Natural killer cell treated with Interleukin-12 subunit alpha and Interleukin-12 subunit beta and Interleukin-15 and Interleukin-18, amount 100 ng/mL, for 72 hours (primary cell): ENCODE measurements at regions not wholly inside any gene's neighbourhood (a gene's known extent, or its start where the extent isn't known, plus 50 kb on each side); places are given as distances from the start of the nearest gene placed in this dataset.

Experiments
- ATAC-seq, 2 donors: fragments of 150-1000 bp; cut with Tn5 transposase in 1 of 2; sonication (Bioruptor Pico), chemical (Tn5 transposase) in 1 of 2; 2 replicates each; pipeline ENCODE4 v1.10.0; 2021
- DNase-seq: peaks from one replicate; pipeline ENCODE4 v3.0.0; 2022; ENCODE audit warnings: low spot score
- H3K27ac Mint-ChIP-seq, 2 donors: 1 replicate in 1 of 2; 2 replicates in 1 of 2; pipeline ENCODE4 v1.8.0; 2022; ENCODE audit warnings: mixed read lengths in 2 of 2, mild to moderate bottlenecking in 1 of 2, moderate library complexity in 1 of 2
- H3K27me3 Mint-ChIP-seq, 2 donors: 1 replicate in 1 of 2; 2 replicates in 1 of 2; pipeline ENCODE4 v1.8.0; 2022; ENCODE audit warnings: mixed read lengths in 2 of 2
- H3K36me3 Mint-ChIP-seq: one replicate; pipeline ENCODE4 v1.8.0; 2022; ENCODE audit warnings: mixed read lengths
- H3K4me1 Mint-ChIP-seq, 2 donors: 1 replicate in 1 of 2; 2 replicates in 1 of 2; pipeline ENCODE4 v1.8.0; 2022; ENCODE audit warnings: low read depth in 2 of 2, mixed read lengths in 2 of 2, mild to moderate bottlenecking in 1 of 2
- H3K4me3 Mint-ChIP-seq: one replicate; pipeline ENCODE4 v1.8.0; 2022; ENCODE audit warnings: mixed read lengths
- H3K9me3 Mint-ChIP-seq: 2 replicates; pipeline ENCODE4 v1.8.0; 2022; ENCODE audit warnings: mixed read lengths

DNA sequence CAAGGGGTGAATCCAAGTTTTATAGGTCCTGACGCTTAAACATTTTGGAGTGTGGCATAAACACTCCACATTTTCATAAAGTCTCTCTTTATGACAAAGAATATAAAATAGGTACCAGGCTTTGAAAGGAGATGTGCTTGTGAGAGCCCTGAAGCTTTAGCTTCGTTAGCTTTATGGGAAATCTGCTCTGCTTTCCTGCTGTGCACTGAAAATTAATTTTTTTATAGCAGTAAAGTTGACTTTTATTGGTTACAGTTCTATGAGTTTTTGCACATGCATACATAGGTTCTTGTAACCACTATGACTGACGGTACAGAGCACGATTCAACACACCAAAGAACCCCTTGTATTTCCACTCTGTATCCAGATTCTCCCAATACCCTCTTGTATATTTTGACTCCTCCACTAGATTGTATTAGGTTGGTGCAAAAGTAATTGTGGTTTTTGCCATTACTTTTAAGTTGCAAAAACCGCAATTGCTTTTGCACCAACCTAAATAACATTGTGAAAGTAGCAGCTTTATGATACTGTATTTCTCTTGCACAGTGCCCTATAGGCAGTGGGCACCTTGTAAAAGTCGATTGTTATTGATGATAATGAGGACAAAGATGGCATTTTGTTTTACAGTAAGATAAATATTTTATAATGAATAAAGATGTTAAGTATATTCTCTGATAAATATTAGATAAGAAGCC is 145.2 kb upstream of the AKIRIN2 start:
- H3K4me1 Mint-ChIP-seq: no peaks in the 10 kb centered on the region
- DNase-seq (no peak), ATAC-seq (no peak)
- no peak overlapping the region for H3K4me3 Mint-ChIP-seq
- H3K27me3 Mint-ChIP-seq: peaks cover 15 to 18% of the 10 kb centered on the region in 2 donors
- H3K27ac Mint-ChIP-seq: no peak overlapping the region
- H3K36me3 Mint-ChIP-seq: no peaks in the 10 kb centered on the region
- H3K9me3 Mint-ChIP-seq: no peaks in the 10 kb centered on the region

- Mint-ChIP-seq H3K36me3 (no peaks in the 10 kb centered on the region), H3K9me3 (no peaks in the 10 kb centered on the region), H3K4me3 (no peak overlapping the region), H3K27me3 (peaks cover 17 to 18% of the 10 kb centered on the region in 2 donors), H3K27ac (no peak overlapping the region), H3K4me1 (no peaks in the 10 kb centered on the region)
- DNase-seq (no peak), ATAC-seq (no peak)
Observed at GRCh38 chr6:87846434-87846833, 144.4 kb upstream of the AKIRIN2 start.

DNA sequence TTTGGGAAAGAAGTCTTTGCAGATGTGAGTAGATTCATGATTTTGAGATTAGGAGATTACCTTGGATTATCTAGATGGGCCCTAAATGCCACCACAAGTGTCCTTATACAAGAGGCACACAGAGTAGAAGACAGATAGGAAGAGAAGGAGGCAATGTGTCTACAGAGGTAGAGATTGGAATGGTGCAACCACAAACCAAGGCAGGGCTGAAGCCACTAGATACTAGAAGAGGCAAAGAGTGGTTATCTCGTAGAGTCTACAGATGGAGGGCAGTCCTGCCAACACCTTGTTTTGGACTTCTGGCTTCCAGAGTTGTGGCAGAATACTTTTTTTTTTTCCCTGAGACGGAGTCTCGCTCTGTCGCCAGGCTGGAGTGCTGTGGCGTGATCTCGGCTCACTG is 138.3 kb upstream of the AKIRIN2 start:
- H3K27me3 Mint-ChIP-seq: peaks cover 15 to 19% of the 10 kb centered on the region in 2 donors
- no peaks in the 10 kb centered on the region for H3K9me3 Mint-ChIP-seq
- ATAC-seq (no peak), DNase-seq (no peak)
- no peaks in the 10 kb centered on the region for H3K4me1 Mint-ChIP-seq
- H3K27ac Mint-ChIP-seq: no peak overlapping the region
- no peak overlapping the region for H3K4me3 Mint-ChIP-seq
- no peaks in the 10 kb centered on the region for H3K36me3 Mint-ChIP-seq

GRCh38 chr6:87837876-87838275 is 135.8 kb upstream of the AKIRIN2 start:
- Mint-ChIP-seq H3K4me1 (no peaks in the 10 kb centered on the region), H3K4me3 (no peak overlapping the region), H3K27ac (no peak overlapping the region), H3K27me3 (peaks cover 15% of the 10 kb centered on the region in 2 donors), H3K9me3 (no peaks in the 10 kb centered on the region), H3K36me3 (no peaks in the 10 kb centered on the region)
- ATAC-seq: no peak
- no peak for DNase-seq

GRCh38 chr6:87837444-87837843 is 135.4 kb upstream of the AKIRIN2 start:
- Mint-ChIP-seq H3K27me3 (peaks cover 15% of the 10 kb centered on the region in 2 donors), H3K27ac (no peak overlapping the region), H3K4me3 (no peak overlapping the region), H3K4me1 (peaks cover 0 to 2% of the 10 kb centered on the region in 2 donors), H3K9me3 (no peaks in the 10 kb centered on the region), H3K36me3 (no peaks in the 10 kb centered on the region)
- DNase-seq: no peak
- no peak for ATAC-seq

GRCh38 chr6:87832025-87832825 is 130.2 kb upstream of the AKIRIN2 start:
- no peak for DNase-seq
- Mint-ChIP-seq H3K36me3 (no peaks in the 10 kb centered on the region), H3K27ac (peak overlapping the region; percentile 10 to 79)

DNA sequence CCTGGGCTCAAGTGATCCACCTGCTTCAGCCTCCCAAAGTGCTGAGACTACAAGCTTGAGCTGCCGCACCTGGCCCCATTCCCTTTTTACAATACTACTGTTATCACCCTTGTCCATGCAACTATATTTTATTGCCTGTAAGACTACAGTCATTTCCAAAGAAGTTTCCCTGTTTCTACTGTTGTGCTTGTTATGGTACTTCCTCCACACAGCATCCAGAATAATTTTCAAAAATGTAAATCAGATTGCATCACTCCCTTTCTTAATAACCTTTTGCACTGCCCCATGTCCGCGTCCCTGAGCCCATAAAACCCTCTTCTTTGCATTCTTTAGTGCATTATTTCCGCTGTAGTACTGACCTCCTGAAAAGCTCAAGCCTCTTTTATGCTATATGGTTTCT is 128.9 kb upstream of the AKIRIN2 start:
- ATAC-seq (no peak), DNase-seq (no peak)
- Mint-ChIP-seq H3K4me1 (peaks cover 6 to 13% of the 10 kb centered on the region in 2 donors), H3K27me3 (peaks cover 6 to 7% of the 10 kb centered on the region in 2 donors), H3K4me3 (no peak overlapping the region), H3K36me3 (no peaks in the 10 kb centered on the region), H3K27ac (no peak overlapping the region), H3K9me3 (no peaks in the 10 kb centered on the region)

More at GRCh38 chr6:87832025-87832825, 130.2 kb upstream of the AKIRIN2 start:
- Mint-ChIP-seq H3K9me3 (no peaks in the 10 kb centered on the region), H3K27me3 (peaks cover 6 to 7% of the 10 kb centered on the region in 2 donors), H3K4me1 (peaks cover 0 to 11% of the 10 kb centered on the region in 2 donors), H3K4me3 (peak overlapping the region; percentile 76)
- ATAC-seq: peak in 1 of 2 donors; percentile 64

DNA sequence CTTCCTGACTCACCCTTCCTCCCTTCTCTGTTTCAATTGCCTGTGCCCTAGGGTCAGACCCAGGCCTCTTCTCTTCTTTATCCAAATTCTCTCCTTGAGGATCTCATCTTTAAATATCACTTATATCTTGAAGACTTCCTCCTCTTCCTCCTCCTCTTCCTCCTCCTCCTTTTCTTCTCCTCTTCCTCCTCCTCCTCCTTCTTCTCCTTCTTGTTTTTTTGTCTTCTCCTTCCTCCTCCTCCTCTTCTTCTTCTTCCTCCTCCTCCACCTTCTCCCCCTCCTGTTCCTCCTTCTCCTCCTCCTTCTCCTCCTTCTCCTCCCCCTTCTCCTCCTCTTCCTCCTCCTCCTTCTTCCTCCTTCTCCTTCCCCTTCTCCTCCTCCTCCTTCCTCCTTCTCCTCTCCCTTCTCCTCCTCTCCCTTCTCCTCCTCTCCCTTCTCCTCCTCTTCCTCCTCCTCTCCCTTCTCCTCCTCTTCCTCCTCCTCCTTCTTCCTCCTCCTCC is 127.6 kb upstream of the AKIRIN2 start:
- no peak for ATAC-seq
- no peak overlapping the region for H3K27ac Mint-ChIP-seq
- no peaks in the 10 kb centered on the region for H3K9me3 Mint-ChIP-seq
- H3K36me3 Mint-ChIP-seq: no peaks in the 10 kb centered on the region
- no peak for DNase-seq
- H3K27me3 Mint-ChIP-seq: peaks cover 6 to 11% of the 10 kb centered on the region in 2 donors
- H3K4me1 Mint-ChIP-seq: peaks cover 14 to 19% of the 10 kb centered on the region in 2 donors
- no peak overlapping the region for H3K4me3 Mint-ChIP-seq

- Mint-ChIP-seq H3K36me3 (no peaks in the 10 kb centered on the region), H3K4me1 (peaks cover 14 to 19% of the 10 kb centered on the region in 2 donors), H3K9me3 (no peaks in the 10 kb centered on the region), H3K27me3 (peaks cover 6 to 11% of the 10 kb centered on the region in 2 donors), H3K4me3 (no peak overlapping the region), H3K27ac (no peak overlapping the region)
- ATAC-seq: no peak
- no peak for DNase-seq
Observed at GRCh38 chr6:87828044-87828443, 126.0 kb upstream of the AKIRIN2 start.

DNA sequence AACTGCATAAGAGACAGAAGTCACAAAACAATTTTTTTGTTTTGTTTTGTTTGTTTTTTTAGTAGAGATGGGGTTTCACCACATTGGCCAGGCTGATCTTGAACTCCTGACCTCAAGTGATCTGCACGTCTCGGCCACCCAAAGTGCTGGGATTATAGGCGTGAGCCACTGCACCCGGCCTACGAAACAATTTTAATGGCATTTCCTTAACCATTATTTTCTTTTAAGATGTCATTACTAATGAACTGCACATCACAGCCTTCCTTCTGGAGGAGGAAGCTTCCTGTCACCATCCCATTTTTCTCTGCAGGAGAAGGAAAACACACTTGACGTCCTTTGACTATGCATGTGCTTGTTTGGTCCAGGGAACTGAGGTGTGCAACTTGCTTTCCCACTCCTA is 125.3 kb upstream of the AKIRIN2 start:
- no peaks in the 10 kb centered on the region for H3K9me3 Mint-ChIP-seq

GRCh38 chr6:87826424-87826823 is 124.4 kb upstream of the AKIRIN2 start:
- Mint-ChIP-seq H3K27ac (no peak overlapping the region), H3K27me3 (peaks cover 6 to 11% of the 10 kb centered on the region in 2 donors), H3K4me3 (no peak overlapping the region), H3K4me1 (peaks cover 6 to 19% of the 10 kb centered on the region in 2 donors), H3K9me3 (no peaks in the 10 kb centered on the region), H3K36me3 (no peaks in the 10 kb centered on the region)
- DNase-seq: no peak
- no peak for ATAC-seq

More for the DNA sequence above, 125.3 kb upstream of the AKIRIN2 start:
- Mint-ChIP-seq H3K4me1 (peaks cover 12 to 19% of the 10 kb centered on the region in 2 donors), H3K27me3 (peaks cover 6 to 11% of the 10 kb centered on the region in 2 donors), H3K27ac (no peak overlapping the region), H3K4me3 (no peak overlapping the region), H3K36me3 (no peaks in the 10 kb centered on the region)
- DNase-seq (no peak), ATAC-seq (no peak)

- H3K27ac Mint-ChIP-seq: no peak overlapping the region
- no peaks in the 10 kb centered on the region for H3K9me3 Mint-ChIP-seq
Observed at GRCh38 chr6:87825821-87826221, 123.8 kb upstream of the AKIRIN2 start.

DNA sequence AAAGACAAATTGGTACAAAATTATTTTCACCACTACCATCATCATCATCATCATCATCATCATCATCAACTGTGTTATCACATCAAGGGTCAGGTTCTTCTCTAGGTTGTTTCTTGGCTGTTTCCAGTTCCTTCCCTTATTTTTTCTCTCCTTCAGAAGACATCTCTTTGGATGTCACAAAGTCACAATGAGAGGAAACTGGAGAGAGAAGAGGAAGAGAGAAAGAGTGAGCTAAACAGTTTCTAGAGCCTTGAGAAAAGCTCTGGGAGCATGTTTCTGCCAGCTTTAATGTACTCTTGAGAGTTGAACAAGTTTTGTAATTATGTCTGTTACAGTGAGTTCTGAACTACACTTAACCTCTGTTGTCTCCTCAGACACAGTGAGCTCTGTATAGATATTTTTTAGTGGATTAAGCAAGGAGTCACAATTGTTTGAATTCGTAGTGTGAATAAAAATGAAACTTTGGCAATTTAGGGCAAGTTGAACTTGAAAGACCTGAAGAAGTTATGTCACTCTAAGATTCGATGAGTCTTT is 123.0 kb upstream of the AKIRIN2 start:
- Mint-ChIP-seq H3K27me3 (peaks cover 2 to 6% of the 10 kb centered on the region in 2 donors), H3K36me3 (no peaks in the 10 kb centered on the region), H3K9me3 (no peaks in the 10 kb centered on the region), H3K4me3 (no peak overlapping the region), H3K4me1 (peaks cover 4 to 19% of the 10 kb centered on the region in 2 donors), H3K27ac (no peak overlapping the region)
- ATAC-seq: no peak
- no peak for DNase-seq

More at GRCh38 chr6:87825821-87826221, 123.8 kb upstream of the AKIRIN2 start:
- DNase-seq (no peak), ATAC-seq (peak in 1 of 2 donors; percentile 46)
- Mint-ChIP-seq H3K27me3 (peaks cover 6 to 11% of the 10 kb centered on the region in 2 donors), H3K4me1 (peaks cover 4 to 19% of the 10 kb centered on the region in 2 donors), H3K36me3 (no peaks in the 10 kb centered on the region), H3K4me3 (no peak overlapping the region)

- H3K36me3 Mint-ChIP-seq: no peaks in the 10 kb centered on the region
- ATAC-seq (no peak), DNase-seq (no peak)
- peaks cover 0 to 6% of the 10 kb centered on the region in 2 donors for H3K27me3 Mint-ChIP-seq
- peaks cover 4 to 19% of the 10 kb centered on the region in 2 donors for H3K4me1 Mint-ChIP-seq
- H3K9me3 Mint-ChIP-seq: no peaks in the 10 kb centered on the region
- H3K4me3 Mint-ChIP-seq: no peak overlapping the region
- no peak overlapping the region for H3K27ac Mint-ChIP-seq
Observed at GRCh38 chr6:87822011-87822410, 120.0 kb upstream of the AKIRIN2 start.
